A673 (cell line): ENCODE measurements at regions not wholly inside any gene's neighbourhood (a gene's known extent, or its start where the extent isn't known, plus 50 kb on each side); places are given as distances from the start of the nearest gene placed in this dataset.
A peak's percentile ranks its signal among the peaks of the same experiment; 100 is the strongest.

Experiments used
- BruUV-seq: library from RNA; stranded (reverse); fragments of 400-500 nt; replicated peaks from 2 replicates; lab custom pipeline; 2021; lab: Mats Ljungman, UMichigan
- CTCF ChIA-PET: fragments of 300-600 bp; sonication (Branson Sonifier 250); formaldehyde crosslinking; loops from one replicate; lab custom pipeline; 2022; ENCODE audit warnings: antibody characterized with exemption; lab: Charles Lee
- POLR2A ChIA-PET: fragments of 300-600 bp; sonication (Branson Sonifier 250); formaldehyde crosslinking; loops from one replicate; lab custom pipeline; 2022; ENCODE audit warnings: antibody characterized with exemption; ENCODE audit not compliant: low non-redundant PET; lab: Charles Lee
- DNase-seq: peaks from one replicate; pipeline ENCODE4 v3.0.0-alpha.2; 2015; ENCODE audit warnings: low spot score
- H3K27ac ChIP-seq: fragments of 200-600 bp; sonication (generic); 2 replicates; pipeline ENCODE4 v1.5.1; 2016; ENCODE audit warnings: mixed run types, low read depth, mild to moderate bottlenecking, mixed read lengths, antibody characterized with exemption, low read length; ENCODE audit not compliant: poor library complexity, severe bottlenecking
- H3K27me3 ChIP-seq: fragments of 200-600 bp; sonication (generic); replicated peaks from 2 replicates; pipeline ENCODE4 v1.6.1; 2017; ENCODE audit warnings: mixed run types, low read depth, mild to moderate bottlenecking, mixed read lengths, antibody characterized with exemption, low read length; ENCODE audit not compliant: insufficient read depth, poor library complexity
- H3K36me3 ChIP-seq: fragments of 200-600 bp; sonication (generic); 2 replicates; pipeline ENCODE4 v1.6.1; 2016; ENCODE audit warnings: mixed run types, mild to moderate bottlenecking, mixed read lengths, antibody characterized with exemption, low read length; ENCODE audit not compliant: insufficient read depth, poor library complexity, severe bottlenecking
- H3K4me1 ChIP-seq: fragments of 200-600 bp; sonication (generic); 2 replicates; pipeline ENCODE4 v1.6.1; 2017; ENCODE audit warnings: mixed run types, mild to moderate bottlenecking, mixed read lengths, antibody characterized with exemption, low read length; ENCODE audit not compliant: insufficient read depth, poor library complexity, severe bottlenecking
- H3K4me3 ChIP-seq: fragments of 200-600 bp; sonication (generic); 2 replicates; pipeline ENCODE4 v1.5.1; 2016; ENCODE audit warnings: low read depth, mixed run types, mild to moderate bottlenecking, mixed read lengths, low read length; ENCODE audit not compliant: poor library complexity, severe bottlenecking
- H3K9me3 ChIP-seq: fragments of 200-600 bp; sonication (generic); 2 replicates; pipeline ENCODE4 v1.6.1; 2016; ENCODE audit warnings: mixed run types, low read depth, mild to moderate bottlenecking, mixed read lengths, antibody characterized with exemption, low read length; ENCODE audit not compliant: poor library complexity, severe bottlenecking
- EZH2 ChIP-seq: fragments of 200-600 bp; sonication (generic); IDR thresholded peaks from 2 replicates; pipeline ENCODE4 v1.6.1; 2017; ENCODE audit warnings: borderline replicate concordance, low read depth, mild to moderate bottlenecking, mixed read lengths, antibody characterized with exemption, low read length; ENCODE audit not compliant: poor library complexity, severe bottlenecking
- intact Hi-C: fragments of 100-400 bp; cut with micrococcal nuclease; formaldehyde crosslinking; loops from one replicate; pipeline ENCODE4 v1.10.0; 2022; ENCODE audit not compliant: unreplicated experiment
- TF ChIP-seq, protein P1 (sequence below): fragments of 300-800, 200-600 bp; sonication (generic); conservative IDR thresholded peaks from 2 replicates; pipeline ENCODE4 v1.5.1; 2017; ENCODE audit warnings: low read depth, mild to moderate bottlenecking, antibody characterized with exemption, low read length, moderate library complexity, mixed read lengths

DNA sequence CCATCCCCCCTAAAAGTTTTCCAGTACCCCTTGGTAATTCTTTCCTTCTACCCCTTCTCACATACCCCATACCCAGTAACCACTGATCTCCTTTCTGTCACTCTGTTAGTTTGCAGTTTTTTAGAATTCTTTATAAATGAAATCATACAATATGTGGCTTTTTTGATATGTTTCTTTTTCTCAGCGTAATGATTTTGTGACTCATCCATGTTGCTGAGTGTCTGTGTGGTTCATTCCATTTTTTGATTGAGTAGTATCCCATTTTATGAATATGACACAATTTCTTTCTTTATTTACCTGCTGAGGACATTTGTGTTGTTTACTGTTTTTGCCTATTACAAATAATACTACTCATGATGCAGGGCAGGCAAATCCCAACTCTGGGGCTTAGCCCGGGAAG lies 1605.3 kb downstream of the BRINP3 start:
- no TSS peak for BruUV-seq
- DNase-seq: no peak
- TF ChIP-seq, protein P1, sequence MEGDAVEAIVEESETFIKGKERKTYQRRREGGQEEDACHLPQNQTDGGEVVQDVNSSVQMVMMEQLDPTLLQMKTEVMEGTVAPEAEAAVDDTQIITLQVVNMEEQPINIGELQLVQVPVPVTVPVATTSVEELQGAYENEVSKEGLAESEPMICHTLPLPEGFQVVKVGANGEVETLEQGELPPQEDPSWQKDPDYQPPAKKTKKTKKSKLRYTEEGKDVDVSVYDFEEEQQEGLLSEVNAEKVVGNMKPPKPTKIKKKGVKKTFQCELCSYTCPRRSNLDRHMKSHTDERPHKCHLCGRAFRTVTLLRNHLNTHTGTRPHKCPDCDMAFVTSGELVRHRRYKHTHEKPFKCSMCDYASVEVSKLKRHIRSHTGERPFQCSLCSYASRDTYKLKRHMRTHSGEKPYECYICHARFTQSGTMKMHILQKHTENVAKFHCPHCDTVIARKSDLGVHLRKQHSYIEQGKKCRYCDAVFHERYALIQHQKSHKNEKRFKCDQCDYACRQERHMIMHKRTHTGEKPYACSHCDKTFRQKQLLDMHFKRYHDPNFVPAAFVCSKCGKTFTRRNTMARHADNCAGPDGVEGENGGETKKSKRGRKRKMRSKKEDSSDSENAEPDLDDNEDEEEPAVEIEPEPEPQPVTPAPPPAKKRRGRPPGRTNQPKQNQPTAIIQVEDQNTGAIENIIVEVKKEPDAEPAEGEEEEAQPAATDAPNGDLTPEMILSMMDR: no peak
- no peak for TF ChIP-seq EZH2
- CTCF ChIA-PET: no interaction called here
- Histone ChIP-seq H3K4me1 (no peaks in the 10 kb centered on the region), H3K27ac (no peak overlapping the region), H3K9me3 (no peaks in the 10 kb centered on the region), H3K36me3 (no peaks in the 10 kb centered on the region), H3K4me3 (no peak overlapping the region), H3K27me3 (no peaks in the 10 kb centered on the region)
- intact Hi-C loops: no loop called here
- POLR2A ChIA-PET: no interaction called here

DNA sequence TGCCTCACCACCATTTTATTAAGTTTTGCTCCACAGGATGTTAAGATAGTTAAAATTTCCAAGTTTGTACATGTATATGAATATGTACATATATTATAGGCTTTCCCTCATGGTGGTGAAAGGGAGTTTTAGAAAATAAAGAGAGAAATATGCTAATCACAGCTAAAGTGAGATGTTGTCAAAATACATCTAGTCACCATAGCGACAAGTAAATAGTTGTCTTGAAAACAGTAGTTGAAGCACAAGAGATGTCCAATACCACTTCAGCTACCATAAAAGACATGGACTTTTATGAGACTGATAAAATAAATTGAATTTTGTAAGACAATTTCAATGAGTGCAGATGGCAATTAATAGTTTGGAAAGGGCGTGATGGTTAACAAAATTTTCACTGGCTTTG lies 1600.0 kb downstream of the BRINP3 start:
- TF ChIP-seq EZH2: no peak
- POLR2A ChIA-PET: no interaction called here
- H3K27me3 ChIP-seq: no peaks in the 10 kb centered on the region
- no peak for DNase-seq
- H3K27ac ChIP-seq: no peak overlapping the region
- H3K36me3 ChIP-seq: no peaks in the 10 kb centered on the region
- intact Hi-C loops: no loop called here
- BruUV-seq: no TSS peak
- H3K4me3 ChIP-seq: no peak overlapping the region
- H3K4me1 ChIP-seq: no peaks in the 10 kb centered on the region
- H3K9me3 ChIP-seq: no peaks in the 10 kb centered on the region
- CTCF ChIA-PET: no interaction called here

DNA sequence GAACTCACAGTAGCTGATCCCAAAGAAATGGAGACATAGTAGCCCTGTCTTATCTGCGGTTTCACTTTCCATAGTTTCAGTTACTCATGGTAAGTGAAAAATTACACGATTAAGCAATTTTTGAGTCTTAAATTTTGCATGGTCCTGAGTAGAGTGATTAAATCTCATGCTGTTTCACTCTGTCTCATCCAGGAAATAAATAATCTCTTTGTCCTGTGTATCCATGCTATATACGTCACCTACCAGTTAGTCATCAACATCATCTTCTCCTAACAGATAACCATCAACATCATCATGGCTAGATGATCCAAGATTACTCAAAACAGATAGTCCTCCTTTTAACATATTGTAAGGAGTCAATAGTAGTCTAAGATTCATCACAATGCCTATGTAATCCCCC lies 1589.3 kb downstream of the BRINP3 start:
- H3K4me1 ChIP-seq: no peaks in the 10 kb centered on the region
- no peaks in the 10 kb centered on the region for H3K27me3 ChIP-seq
- intact Hi-C loops: no loop called here
- no peaks in the 10 kb centered on the region for H3K9me3 ChIP-seq
- BruUV-seq: no TSS peak
- no peak overlapping the region for H3K27ac ChIP-seq
- H3K36me3 ChIP-seq: no peaks in the 10 kb centered on the region
- POLR2A ChIA-PET: no interaction called here
- CTCF ChIA-PET: no interaction called here
- H3K4me3 ChIP-seq: no peak overlapping the region
- DNase-seq: peak; percentile 6
- no peak for TF ChIP-seq EZH2
- TF ChIP-seq, protein P1: no peak

DNA sequence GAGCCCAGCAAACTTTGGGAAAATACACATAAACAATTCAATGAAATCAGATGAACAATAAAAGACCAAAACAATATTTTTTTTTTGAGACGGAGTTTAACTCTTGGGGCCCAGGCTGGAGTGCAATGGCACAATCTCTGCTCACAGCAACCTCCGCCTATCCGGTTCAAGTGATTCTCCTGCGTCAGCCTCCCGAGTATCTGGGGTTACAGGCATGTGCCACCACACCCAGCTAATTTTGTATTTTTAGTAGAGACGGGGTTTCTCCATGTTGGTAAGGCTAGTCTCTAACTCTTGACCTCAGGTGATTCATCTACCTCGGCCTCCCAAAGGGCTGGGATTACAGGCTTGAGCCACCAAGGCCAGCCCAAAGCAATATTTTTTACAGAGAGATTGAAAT lies 1588.5 kb downstream of the BRINP3 start:
- H3K36me3 ChIP-seq: no peaks in the 10 kb centered on the region

More for the DNA sequence above, 1588.5 kb downstream of the BRINP3 start:
- DNase-seq: no peak
- ChIA-PET CTCF (no interaction called here), POLR2A (interaction anchor here (0.7 kb wide), 1 partner anchor 68 kb away, joined by 3 read pairs; no protein-coding TSS in a partner anchor)
- H3K27ac ChIP-seq: no peak overlapping the region
- no peaks in the 10 kb centered on the region for H3K9me3 ChIP-seq
- TF ChIP-seq, protein P1: no peak
- intact Hi-C loops: no loop called here
- H3K4me3 ChIP-seq: no peak overlapping the region
- no TSS peak for BruUV-seq
- no peaks in the 10 kb centered on the region for H3K27me3 ChIP-seq
- H3K4me1 ChIP-seq: no peaks in the 10 kb centered on the region
